Testis (tissue), 2 donors: ENCODE measurements at regions not wholly inside any gene's neighbourhood (a gene's known extent, or its start where the extent isn't known, plus 50 kb on each side); places are given as distances from the start of the nearest gene placed in this dataset.

ENCODE experiments used
- CTCF ChIP-seq, 3 experiments: fragments of 450-650 bp in 2 of 3; fragments of 200-600 bp in 1 of 3; sonication (generic) in 1 of 3; IDR thresholded peaks; one replicate each; pipeline ENCODE4 v1.5.1; 2016 to 2019; ENCODE audit warnings: antibody characterized with exemption in 3 of 3, mild to moderate bottlenecking in 2 of 3, moderate library complexity in 1 of 3
- POLR2A ChIP-seq: fragments of 450-650 bp; IDR thresholded peaks from one replicate; pipeline ENCODE4 v1.6.1; 2017; ENCODE audit warnings: antibody characterized with exemption, mild to moderate bottlenecking, moderate library complexity

- TF ChIP-seq CTCF (IDR thresholded peaks at IDR 0.05) (no peak), POLR2A (no peak)
Observed at GRCh38 chr2:49836017-49836416, 681.7 kb upstream of the FSHR start.
